ENCODE measurements at regions not wholly inside any gene's neighbourhood (a gene's known extent, or its start where the extent isn't known, plus 50 kb on each side); places are given as distances from the start of the nearest gene placed in this dataset.

DNA sequence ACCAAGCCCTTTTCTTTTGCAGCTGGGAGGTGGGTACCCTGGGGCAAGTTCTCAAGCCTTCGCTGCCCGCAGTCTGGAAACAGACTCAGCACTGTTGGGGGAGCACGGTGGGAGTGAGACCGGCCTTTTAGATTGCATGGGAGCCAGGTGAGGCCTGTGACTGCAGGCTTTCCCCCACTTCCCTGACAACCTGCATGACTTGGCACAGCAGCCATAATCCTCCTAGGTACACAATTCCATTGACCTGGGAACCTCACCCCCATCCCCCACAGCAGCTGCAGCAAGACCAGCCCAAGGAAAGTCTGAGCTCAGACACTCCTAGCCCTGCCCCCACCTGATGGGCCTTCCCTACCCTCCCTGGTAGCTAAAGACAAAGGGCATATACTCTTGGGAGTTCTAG lies 52.2 kb upstream of the CCDC80 start:
- Histone ChIP-seq H3K4me3 (no peak overlapping the region), H3K4me1 (ENCODE audit: low read depth) (no peaks in the 10 kb centered on the region), H3K36me3 (no peaks in the 10 kb centered on the region), H3K27me3 (no peaks in the 10 kb centered on the region), H3K27ac (no peak overlapping the region), H3K9me3 (ENCODE audit: low read depth) (no peaks in the 10 kb centered on the region)
- TF ChIP-seq, protein P1, sequence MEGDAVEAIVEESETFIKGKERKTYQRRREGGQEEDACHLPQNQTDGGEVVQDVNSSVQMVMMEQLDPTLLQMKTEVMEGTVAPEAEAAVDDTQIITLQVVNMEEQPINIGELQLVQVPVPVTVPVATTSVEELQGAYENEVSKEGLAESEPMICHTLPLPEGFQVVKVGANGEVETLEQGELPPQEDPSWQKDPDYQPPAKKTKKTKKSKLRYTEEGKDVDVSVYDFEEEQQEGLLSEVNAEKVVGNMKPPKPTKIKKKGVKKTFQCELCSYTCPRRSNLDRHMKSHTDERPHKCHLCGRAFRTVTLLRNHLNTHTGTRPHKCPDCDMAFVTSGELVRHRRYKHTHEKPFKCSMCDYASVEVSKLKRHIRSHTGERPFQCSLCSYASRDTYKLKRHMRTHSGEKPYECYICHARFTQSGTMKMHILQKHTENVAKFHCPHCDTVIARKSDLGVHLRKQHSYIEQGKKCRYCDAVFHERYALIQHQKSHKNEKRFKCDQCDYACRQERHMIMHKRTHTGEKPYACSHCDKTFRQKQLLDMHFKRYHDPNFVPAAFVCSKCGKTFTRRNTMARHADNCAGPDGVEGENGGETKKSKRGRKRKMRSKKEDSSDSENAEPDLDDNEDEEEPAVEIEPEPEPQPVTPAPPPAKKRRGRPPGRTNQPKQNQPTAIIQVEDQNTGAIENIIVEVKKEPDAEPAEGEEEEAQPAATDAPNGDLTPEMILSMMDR (IDR thresholded peaks at IDR 0.05; ENCODE audit: low read depth, low read length): no peak
- DNase-seq (ENCODE audit: low read depth in 1 of 2, low spot score in 1 of 2): no peak

Measured in cardiac muscle cell (in vitro differentiated cells and primary cell).